Stimulated activated naive CD8-positive, alpha-beta T cell treated with anti-CD3 and anti-CD28 coated beads, Interleukin-15, Interleukin-2, amounts not matched to agents 100 U/mL and 50 U/mL, for 24 hours (primary cell): ENCODE measurements at regions not wholly inside any gene's neighbourhood (a gene's known extent, or its start where the extent isn't known, plus 50 kb on each side); places are given as distances from the start of the nearest gene placed in this dataset.

Experiments used
- ATAC-seq: fragments of 150-1000 bp; cut with Tn5 transposase; one replicate; pipeline ENCODE4 v1.10.0; 2021
- DNase-seq: peaks from one replicate; pipeline ENCODE4 v3.0.0; 2021

DNA sequence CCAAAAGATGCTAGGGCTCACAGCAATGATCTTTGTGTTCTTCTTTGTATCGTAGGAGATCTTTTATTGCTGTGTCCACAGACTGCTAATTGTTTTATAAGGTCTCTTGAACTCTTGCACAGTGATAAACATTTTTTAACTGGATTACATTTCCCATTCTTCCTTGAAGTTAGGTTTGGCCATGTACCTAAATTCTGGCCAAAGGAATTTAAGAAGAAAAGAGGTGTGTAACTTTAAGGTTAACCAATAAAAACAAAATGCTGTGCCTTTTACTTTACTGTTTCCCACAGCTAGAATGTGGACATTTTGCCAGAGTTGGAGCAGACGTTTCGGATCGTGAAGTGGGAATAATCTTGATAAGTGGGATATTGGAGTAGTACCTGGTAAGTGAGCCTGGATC is 82.6 kb upstream of the GPC6 start:
- no peak for ATAC-seq
- DNase-seq = no peak

DNA sequence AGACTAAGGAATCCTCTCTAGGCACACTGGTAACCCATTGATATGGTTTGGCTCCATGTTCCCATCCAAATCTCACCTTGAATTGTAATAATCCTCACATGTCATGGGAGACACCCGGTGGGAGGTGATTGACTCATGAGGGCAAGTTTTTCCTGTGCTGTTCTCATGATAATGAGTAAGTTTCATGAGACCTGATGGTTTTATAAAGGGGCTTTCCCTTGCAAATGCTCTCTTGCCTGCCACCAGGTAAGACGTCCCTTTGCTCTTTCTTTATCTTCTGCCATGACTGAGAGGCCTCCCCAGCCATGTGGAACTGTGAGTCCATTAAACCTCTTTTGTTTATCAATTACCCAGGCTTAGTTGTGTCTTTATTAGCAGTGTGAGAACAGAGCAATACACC is 81.4 kb upstream of the GPC6 start:
- DNase-seq (no peak), ATAC-seq (no peak)

DNA sequence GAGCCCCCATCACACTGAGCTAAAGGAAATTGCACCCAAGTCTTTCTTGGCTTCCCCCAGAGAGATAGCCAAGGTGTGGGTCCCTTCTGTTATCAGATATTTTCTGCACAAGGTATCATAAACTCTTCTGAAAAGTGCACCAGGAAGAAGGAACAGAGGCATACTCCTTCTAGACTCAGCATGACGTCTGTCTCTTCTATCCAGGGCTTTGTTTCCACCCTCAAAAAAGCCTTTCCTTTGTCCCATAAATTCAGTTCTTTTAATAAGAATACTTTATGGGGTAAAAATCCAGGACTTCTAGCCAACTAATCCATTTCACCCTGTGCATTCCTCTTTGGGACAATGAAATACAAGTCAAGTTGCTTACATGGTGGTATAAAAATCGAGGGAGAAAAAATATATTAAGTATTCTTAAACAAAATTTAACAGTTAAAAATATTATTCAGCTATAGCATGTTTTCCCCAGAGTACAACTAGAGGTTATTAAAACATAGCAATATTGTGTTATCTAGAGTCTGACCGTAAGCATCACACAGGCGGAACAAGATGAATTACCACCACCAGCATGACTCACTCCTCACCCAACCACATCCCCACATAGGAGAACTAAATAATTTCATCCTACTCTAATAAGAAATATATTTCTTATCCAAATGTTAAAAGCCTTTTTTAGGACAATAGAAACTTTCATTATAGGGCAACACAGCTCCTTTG is 79.9 kb upstream of the GPC6 start:
- DNase-seq = no peak
- ATAC-seq = no peak

DNA sequence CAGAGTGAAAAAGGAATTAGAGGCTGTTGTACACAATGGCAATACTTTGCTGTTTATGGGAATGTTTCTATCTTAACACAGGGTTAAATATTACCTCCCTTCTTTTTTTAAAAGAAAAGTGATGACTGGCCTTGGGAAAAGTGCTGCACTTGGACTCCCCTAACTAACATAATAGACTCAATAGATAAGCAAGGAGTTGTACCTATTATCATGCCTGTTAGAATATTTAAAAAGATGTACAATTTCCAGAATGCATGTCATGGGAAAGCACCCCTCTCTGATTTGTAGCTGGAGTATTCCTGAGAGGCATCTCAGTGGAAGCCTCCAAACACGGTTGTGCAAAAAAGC is 79.3 kb upstream of the GPC6 start:
- no peak for ATAC-seq
- no peak for DNase-seq

DNA sequence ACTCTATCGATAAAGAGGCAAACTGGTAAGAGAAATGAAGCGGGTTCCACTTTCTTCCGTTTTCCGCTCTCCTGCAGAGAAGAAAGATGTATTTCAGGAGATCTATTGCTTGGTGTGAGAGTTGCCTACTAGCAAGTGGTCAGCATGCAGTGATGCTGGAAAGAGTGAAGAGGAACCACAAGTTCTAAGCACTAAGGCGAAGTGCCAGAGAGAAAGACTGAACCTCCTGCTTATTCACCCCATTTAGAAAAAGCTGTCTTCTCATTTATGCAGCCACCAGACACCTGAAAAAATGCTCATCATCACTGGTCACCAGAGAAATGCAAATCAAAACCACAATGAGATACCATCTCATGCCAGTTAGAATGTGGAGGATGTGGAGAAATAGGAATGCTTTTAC is 78.7 kb upstream of the GPC6 start:
- DNase-seq (no peak), ATAC-seq (no peak)

DNA sequence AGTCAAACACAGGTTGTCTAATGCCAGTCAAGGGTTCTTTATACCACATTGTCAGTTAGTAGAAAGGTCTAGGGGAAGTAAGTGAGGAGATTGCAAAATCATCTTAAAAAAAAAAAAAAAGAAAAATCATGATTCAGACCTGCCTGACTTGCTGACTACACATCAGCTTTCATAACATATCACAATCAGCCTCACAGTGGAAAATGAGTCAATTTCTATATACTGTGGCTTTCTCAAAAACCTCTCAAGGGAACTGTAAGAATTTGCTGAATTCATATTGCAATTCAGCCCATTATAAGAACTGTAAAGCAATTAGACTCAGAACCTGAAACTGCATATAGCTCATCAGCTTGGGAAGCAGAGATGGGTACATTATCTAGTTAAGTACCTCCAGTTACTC is 75.3 kb upstream of the GPC6 start:
- DNase-seq (no peak), ATAC-seq (peak; percentile 81)

DNA sequence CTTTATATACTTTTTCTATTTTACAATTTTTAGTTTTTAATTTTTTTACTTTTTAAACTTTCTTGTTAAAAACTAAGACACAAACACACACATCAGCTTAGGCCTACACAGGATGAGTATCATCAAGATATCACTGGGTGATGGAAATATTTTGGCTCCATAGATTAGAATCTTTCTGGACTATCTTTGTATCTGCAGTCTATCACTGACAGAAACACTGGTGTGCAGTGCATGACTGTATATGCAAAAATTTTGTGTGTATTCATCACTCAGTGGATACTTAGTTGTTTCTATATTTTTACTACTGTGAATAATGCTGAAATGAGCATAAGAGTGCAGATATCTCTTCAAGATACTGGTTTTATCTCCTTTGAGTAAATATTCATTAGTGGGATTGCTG is 68.0 kb upstream of the GPC6 start:
- ATAC-seq = no peak

DNA sequence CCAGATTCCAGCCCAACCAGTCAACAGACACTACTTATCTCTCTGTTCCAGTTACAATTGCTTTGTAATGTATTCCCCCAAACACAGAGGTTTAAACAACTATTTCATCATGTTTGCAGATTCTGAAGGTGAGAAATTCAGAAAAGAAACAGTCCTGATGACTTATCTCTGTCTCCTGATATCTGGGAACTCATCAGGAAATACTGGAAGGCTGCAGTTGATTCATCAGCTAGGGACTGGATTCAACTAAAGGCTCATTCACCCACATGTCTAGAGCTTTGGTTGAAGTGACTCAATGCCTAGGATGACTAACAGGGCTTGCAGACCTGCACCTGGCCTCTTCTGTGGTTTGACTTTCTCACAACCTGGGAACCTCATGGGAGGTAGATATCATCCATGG is 56.6 kb upstream of the GPC6 start:
- no peak for DNase-seq
- ATAC-seq = peak; percentile 57

More for the DNA sequence above, 68.0 kb upstream of the GPC6 start:
- DNase-seq = no peak

DNA sequence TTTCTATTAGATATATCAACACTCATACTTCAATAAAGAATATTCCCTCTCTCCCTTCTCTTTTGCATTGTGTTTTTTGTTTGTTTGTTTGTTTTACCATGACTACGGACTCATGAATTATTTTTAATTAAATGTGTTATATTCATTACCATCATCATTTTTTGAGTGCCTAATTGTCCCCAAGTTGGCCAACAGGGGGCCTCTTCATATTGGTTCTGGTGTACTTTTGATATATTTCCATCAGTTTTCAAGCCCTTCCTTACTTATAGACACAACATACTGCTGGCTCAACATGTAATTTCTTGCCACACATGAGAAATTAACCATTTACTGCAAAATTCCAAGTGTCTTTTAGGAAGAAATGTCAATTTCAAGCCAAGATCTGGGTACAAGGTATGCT is 54.5 kb upstream of the GPC6 start:
- ATAC-seq (no peak), DNase-seq (no peak)

DNA sequence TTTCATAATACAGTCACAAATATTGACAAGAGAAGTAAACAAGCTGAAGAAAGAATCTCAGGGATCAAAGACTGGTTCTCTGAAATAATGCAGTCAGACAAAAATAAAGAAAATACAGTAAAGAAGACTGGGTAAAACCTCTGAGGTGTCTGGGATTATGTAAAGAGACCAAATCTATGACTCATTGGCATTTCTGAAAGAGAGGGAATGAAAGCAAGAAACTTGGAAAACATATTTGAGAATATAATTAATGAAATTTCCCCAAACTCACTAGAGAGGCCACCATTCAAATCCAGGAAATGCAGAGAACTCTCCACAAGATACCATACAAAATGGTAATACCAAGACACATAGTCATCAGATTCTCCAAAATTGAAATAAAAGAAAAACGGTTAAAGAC is 53.0 kb upstream of the GPC6 start:
- DNase-seq (no peak), ATAC-seq (no peak)

DNA sequence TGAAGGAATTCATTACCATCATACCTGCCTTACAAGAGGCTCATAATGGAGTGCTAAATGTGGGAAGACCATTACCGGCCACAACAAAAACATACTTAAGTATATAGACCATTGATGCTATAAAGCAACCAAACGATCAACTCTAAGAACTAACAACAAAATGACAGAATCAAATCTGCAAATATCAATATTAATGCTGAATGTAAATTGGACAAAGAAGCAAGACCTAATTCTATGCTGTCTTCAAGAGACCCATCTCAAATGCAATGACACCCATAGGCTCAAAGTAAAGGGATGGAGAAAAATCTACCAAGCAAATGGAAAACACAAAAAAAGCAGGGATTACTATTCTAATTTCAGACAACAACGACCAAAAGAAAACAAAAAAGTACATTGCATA is 52.3 kb upstream of the GPC6 start:
- ATAC-seq (no peak), DNase-seq (no peak)
